ENCODE measurements at regions not wholly inside any gene's neighbourhood (a gene's known extent, or its start where the extent isn't known, plus 50 kb on each side); places are given as distances from the start of the nearest gene placed in this dataset.

GRCh38 chr13:47306991-47307390 is 410.1 kb upstream of the HTR2A start:
- ChIA-PET POLR2A (ENCODE audit: partially characterized antibody) (no interaction called here), CTCF (ENCODE audit: partially characterized antibody) (no interaction called here)
- Histone ChIP-seq H3K27ac (ENCODE audit: low read depth, low read length) (no peak overlapping the region), H3K4me3 (ENCODE audit: low read length in 2 of 2) (no peak overlapping the region), H3K9me3 (ENCODE audit: control insufficient read depth in 1 of 2, low read length in 2 of 2) (no peaks in the 10 kb centered on the region), H3K27me3 (ENCODE audit: insufficient read depth, low read length) (no peaks in the 10 kb centered on the region), H3K4me1 (ENCODE audit: insufficient read depth, low read length) (no peaks in the 10 kb centered on the region), H3K36me3 (ENCODE audit: insufficient read depth, low read length) (no peaks in the 10 kb centered on the region)
- Mint-ChIP-seq H3K27ac (no peak overlapping the region), H3K4me1 (no peaks in the 10 kb centered on the region), H3K4me3 (no peak overlapping the region), H3K27me3 (no peaks in the 10 kb centered on the region), H3K9me3 (peaks cover 0 to 14% (median 8%) of the 10 kb centered on the region in 8 donors), H3K36me3 (no peaks in the 10 kb centered on the region)
- no peak for DNase-seq
- intact Hi-C loops (cut with micrococcal nuclease), result no loop called here

- no peak overlapping the region for H3K4me3 Mint-ChIP-seq
- Histone ChIP-seq H3K4me3 (ENCODE audit: low read length in 2 of 2) (no peak overlapping the region), H3K36me3 (ENCODE audit: insufficient read depth, low read length) (no peaks in the 10 kb centered on the region), H3K9me3 (ENCODE audit: control insufficient read depth in 1 of 2, low read length in 2 of 2) (no peaks in the 10 kb centered on the region), H3K27ac (ENCODE audit: low read depth, low read length) (no peak overlapping the region), H3K4me1 (ENCODE audit: insufficient read depth, low read length) (no peaks in the 10 kb centered on the region), H3K27me3 (ENCODE audit: insufficient read depth, low read length) (no peaks in the 10 kb centered on the region)
- ChIA-PET POLR2A (ENCODE audit: partially characterized antibody) (no interaction called here), CTCF (ENCODE audit: partially characterized antibody) (no interaction called here)
- no peaks in the 10 kb centered on the region for H3K27me3 Mint-ChIP-seq
- H3K9me3 Mint-ChIP-seq, result peaks cover 0 to 5% (median under 1%) of the 10 kb centered on the region in 8 donors
- no peak overlapping the region for H3K27ac Mint-ChIP-seq
- no peaks in the 10 kb centered on the region for H3K36me3 Mint-ChIP-seq
- intact Hi-C loops (cut with micrococcal nuclease), result no loop called here
- no peak for DNase-seq
- no peaks in the 10 kb centered on the region for H3K4me1 Mint-ChIP-seq
These were observed 406.8 kb upstream of the HTR2A start for GRCh38 chr13:47303626-47304025.

GRCh38 chr13:47299304-47299703 is 402.5 kb upstream of the HTR2A start:
- Histone ChIP-seq H3K36me3 (ENCODE audit: insufficient read depth, low read length) (no peaks in the 10 kb centered on the region), H3K4me1 (ENCODE audit: insufficient read depth, low read length) (no peaks in the 10 kb centered on the region), H3K27me3 (ENCODE audit: insufficient read depth, low read length) (no peaks in the 10 kb centered on the region), H3K27ac (ENCODE audit: low read depth, low read length) (no peak overlapping the region), H3K4me3 (ENCODE audit: low read length in 2 of 2) (no peak overlapping the region), H3K9me3 (ENCODE audit: control insufficient read depth in 1 of 2, low read length in 2 of 2) (no peaks in the 10 kb centered on the region)
- ChIA-PET CTCF (ENCODE audit: partially characterized antibody) (no interaction called here), POLR2A (ENCODE audit: partially characterized antibody) (no interaction called here)
- H3K4me3 Mint-ChIP-seq, result no peak overlapping the region
- H3K27ac Mint-ChIP-seq, result no peak overlapping the region
- no peaks in the 10 kb centered on the region for H3K27me3 Mint-ChIP-seq
- H3K36me3 Mint-ChIP-seq, result no peaks in the 10 kb centered on the region
- no peak for DNase-seq
- intact Hi-C loops (cut with micrococcal nuclease), result no loop called here
- H3K9me3 Mint-ChIP-seq, result peaks cover 0 to 6% (median 3%) of the 10 kb centered on the region in 8 donors
- H3K4me1 Mint-ChIP-seq, result no peaks in the 10 kb centered on the region

GRCh38 chr13:47298506-47298905 is 401.7 kb upstream of the HTR2A start:
- Histone ChIP-seq H3K9me3 (ENCODE audit: control insufficient read depth in 1 of 2, low read length in 2 of 2) (no peaks in the 10 kb centered on the region), H3K36me3 (ENCODE audit: insufficient read depth, low read length) (no peaks in the 10 kb centered on the region), H3K4me1 (ENCODE audit: insufficient read depth, low read length) (no peaks in the 10 kb centered on the region), H3K4me3 (ENCODE audit: low read length in 2 of 2) (no peak overlapping the region), H3K27me3 (ENCODE audit: insufficient read depth, low read length) (no peaks in the 10 kb centered on the region), H3K27ac (ENCODE audit: low read depth, low read length) (no peak overlapping the region)
- Mint-ChIP-seq H3K36me3 (no peaks in the 10 kb centered on the region), H3K27me3 (no peaks in the 10 kb centered on the region), H3K4me3 (no peak overlapping the region), H3K9me3 (peaks cover 0 to 6% (median 3%) of the 10 kb centered on the region in 8 donors), H3K4me1 (no peaks in the 10 kb centered on the region), H3K27ac (no peak overlapping the region)
- ChIA-PET CTCF (ENCODE audit: partially characterized antibody) (no interaction called here), POLR2A (ENCODE audit: partially characterized antibody) (no interaction called here)
- intact Hi-C loops (cut with micrococcal nuclease), result no loop called here
- no peak for DNase-seq

- Histone ChIP-seq H3K4me1 (ENCODE audit: insufficient read depth, low read length) (no peaks in the 10 kb centered on the region), H3K9me3 (ENCODE audit: control insufficient read depth in 1 of 2, low read length in 2 of 2) (no peaks in the 10 kb centered on the region), H3K4me3 (ENCODE audit: low read length in 2 of 2) (no peak overlapping the region), H3K27ac (ENCODE audit: low read depth, low read length) (no peak overlapping the region), H3K27me3 (ENCODE audit: insufficient read depth, low read length) (no peaks in the 10 kb centered on the region), H3K36me3 (ENCODE audit: insufficient read depth, low read length) (no peaks in the 10 kb centered on the region)
- Mint-ChIP-seq H3K27ac (no peak overlapping the region), H3K9me3 (peaks cover 0 to 3% (median 2%) of the 10 kb centered on the region in 8 donors), H3K36me3 (no peaks in the 10 kb centered on the region), H3K27me3 (peaks cover 0 to 1% of the 10 kb centered on the region in 2 donors), H3K4me3 (peak overlapping the region in 1 of 8 donors; percentile 15), H3K4me1 (no peaks in the 10 kb centered on the region)
- CTCF ChIA-PET (ENCODE audit: partially characterized antibody), result no interaction called here
- intact Hi-C loops (cut with micrococcal nuclease), result no loop called here
- POLR2A ChIA-PET (ENCODE audit: partially characterized antibody), result no interaction called here
- no peak for DNase-seq
These were observed 397.8 kb upstream of the HTR2A start for GRCh38 chr13:47294691-47295090.

GRCh38 chr13:47291107-47291656 is 394.3 kb upstream of the HTR2A start:
- Histone ChIP-seq H3K27me3 (ENCODE audit: insufficient read depth, low read length) (no peaks in the 10 kb centered on the region), H3K4me1 (ENCODE audit: insufficient read depth, low read length) (no peaks in the 10 kb centered on the region), H3K36me3 (ENCODE audit: insufficient read depth, low read length) (no peaks in the 10 kb centered on the region), H3K4me3 (ENCODE audit: low read length in 2 of 2) (no peak overlapping the region), H3K27ac (ENCODE audit: low read depth, low read length) (no peak overlapping the region), H3K9me3 (ENCODE audit: control insufficient read depth in 1 of 2, low read length in 2 of 2) (no peaks in the 10 kb centered on the region)
- Mint-ChIP-seq H3K9me3 (peaks cover 0 to 3% (median 0%) of the 10 kb centered on the region in 8 donors), H3K36me3 (no peaks in the 10 kb centered on the region), H3K27me3 (peaks cover 0 to 1% of the 10 kb centered on the region in 2 donors), H3K4me1 (no peaks in the 10 kb centered on the region), H3K27ac (no peak overlapping the region), H3K4me3 (no peak overlapping the region)
- ChIA-PET CTCF (ENCODE audit: partially characterized antibody) (no interaction called here), POLR2A (ENCODE audit: partially characterized antibody) (no interaction called here)
- DNase-seq, result no peak
- intact Hi-C loops (cut with micrococcal nuclease), result no loop called here

GRCh38 chr13:47289567-47289966 is 392.7 kb upstream of the HTR2A start:
- CTCF ChIA-PET (ENCODE audit: partially characterized antibody), result no interaction called here
- H3K9me3 ChIP-seq (ENCODE audit: control insufficient read depth in 1 of 2, low read length in 2 of 2), result no peaks in the 10 kb centered on the region
- no peaks in the 10 kb centered on the region for H3K4me1 Mint-ChIP-seq
- H3K27ac ChIP-seq (ENCODE audit: low read depth, low read length), result no peak overlapping the region
- no peak overlapping the region for H3K27ac Mint-ChIP-seq
- H3K27me3 Mint-ChIP-seq, result peaks cover 0 to 1% of the 10 kb centered on the region in 2 donors
- no peak for DNase-seq
- H3K4me1 ChIP-seq (ENCODE audit: insufficient read depth, low read length), result no peaks in the 10 kb centered on the region
- intact Hi-C loops (cut with micrococcal nuclease), result no loop called here
- POLR2A ChIA-PET (ENCODE audit: partially characterized antibody), result no interaction called here
- no peak overlapping the region for H3K4me3 ChIP-seq (ENCODE audit: low read length in 2 of 2)
- no peaks in the 10 kb centered on the region for H3K36me3 Mint-ChIP-seq
- H3K9me3 Mint-ChIP-seq, result no peaks in the 10 kb centered on the region
- H3K36me3 ChIP-seq (ENCODE audit: insufficient read depth, low read length), result no peaks in the 10 kb centered on the region
- no peak overlapping the region for H3K4me3 Mint-ChIP-seq
- H3K27me3 ChIP-seq (ENCODE audit: insufficient read depth, low read length), result no peaks in the 10 kb centered on the region

- Histone ChIP-seq H3K36me3 (ENCODE audit: insufficient read depth, low read length) (no peaks in the 10 kb centered on the region), H3K27ac (ENCODE audit: low read depth, low read length) (no peak overlapping the region), H3K4me3 (ENCODE audit: low read length in 2 of 2) (no peak overlapping the region), H3K27me3 (ENCODE audit: insufficient read depth, low read length) (no peaks in the 10 kb centered on the region), H3K4me1 (ENCODE audit: insufficient read depth, low read length) (no peaks in the 10 kb centered on the region), H3K9me3 (ENCODE audit: control insufficient read depth in 1 of 2, low read length in 2 of 2) (no peaks in the 10 kb centered on the region)
- DNase-seq, result no peak
- Mint-ChIP-seq H3K4me1 (no peaks in the 10 kb centered on the region), H3K36me3 (no peaks in the 10 kb centered on the region), H3K4me3 (no peak overlapping the region), H3K27me3 (peaks cover 0 to 1% of the 10 kb centered on the region in 2 donors), H3K27ac (no peak overlapping the region), H3K9me3 (no peaks in the 10 kb centered on the region)
- POLR2A ChIA-PET (ENCODE audit: partially characterized antibody), result no interaction called here
- CTCF ChIA-PET (ENCODE audit: partially characterized antibody), result no interaction called here
- intact Hi-C loops (cut with micrococcal nuclease), result no loop called here
These were observed 391.7 kb upstream of the HTR2A start for GRCh38 chr13:47288546-47288945.

Data from CD4-positive, alpha-beta memory T cell (primary cell).